Ishikawa (cell line): ENCODE measurements at regions not wholly inside any gene's neighbourhood (a gene's known extent, or its start where the extent isn't known, plus 50 kb on each side); places are given as distances from the start of the nearest gene placed in this dataset.

Experiments used
- CEBPB ChIP-seq: IDR thresholded peaks from 2 replicates; pipeline ENCODE4 v1.6.1; 2012
- CREB1 ChIP-seq: IDR thresholded peaks from 2 replicates; pipeline ENCODE4 v1.6.1; 2012; ENCODE audit warnings: low read depth
- EGR1 ChIP-seq: IDR thresholded peaks from 2 replicates; pipeline ENCODE4 v1.6.1; 2012
- EP300 ChIP-seq: IDR thresholded peaks from 2 replicates; pipeline ENCODE4 v1.6.1; 2012; ENCODE audit warnings: borderline replicate concordance
- FOXM1 ChIP-seq: IDR thresholded peaks from 2 replicates; pipeline ENCODE4 v1.6.1; 2012; ENCODE audit warnings: low read depth, borderline replicate concordance
- MAX ChIP-seq: IDR thresholded peaks from 2 replicates; pipeline ENCODE4 v1.6.1; 2012
- NFIC ChIP-seq: IDR thresholded peaks from 2 replicates; pipeline ENCODE4 v1.6.1; 2012
- RAD21 ChIP-seq: IDR thresholded peaks from 2 replicates; pipeline ENCODE4 v1.6.1; 2012; ENCODE audit warnings: low read depth
- TAF1 ChIP-seq: IDR thresholded peaks from 2 replicates; pipeline ENCODE4 v1.6.1; 2012; ENCODE audit warnings: low read depth, mild to moderate bottlenecking
- TCF12 ChIP-seq: IDR thresholded peaks from 2 replicates; pipeline ENCODE4 v1.6.1; 2012; ENCODE audit warnings: low read depth
- TEAD4 ChIP-seq: IDR thresholded peaks from 2 replicates; pipeline ENCODE4 v1.6.1; 2012
- USF1 ChIP-seq: IDR thresholded peaks from 2 replicates; pipeline ENCODE4 v1.6.1; 2012
- YY1 ChIP-seq: IDR thresholded peaks from 2 replicates; pipeline ENCODE4 v1.6.1; 2012; ENCODE audit warnings: low read depth
- ZBTB7A ChIP-seq: IDR thresholded peaks from 2 replicates; pipeline ENCODE4 v1.6.1; 2012; ENCODE audit warnings: low read depth
- TF ChIP-seq, protein P1 (sequence below): IDR thresholded peaks from 2 replicates; pipeline ENCODE4 v1.6.1; 2012; ENCODE audit warnings: low read depth, mild to moderate bottlenecking

DNA sequence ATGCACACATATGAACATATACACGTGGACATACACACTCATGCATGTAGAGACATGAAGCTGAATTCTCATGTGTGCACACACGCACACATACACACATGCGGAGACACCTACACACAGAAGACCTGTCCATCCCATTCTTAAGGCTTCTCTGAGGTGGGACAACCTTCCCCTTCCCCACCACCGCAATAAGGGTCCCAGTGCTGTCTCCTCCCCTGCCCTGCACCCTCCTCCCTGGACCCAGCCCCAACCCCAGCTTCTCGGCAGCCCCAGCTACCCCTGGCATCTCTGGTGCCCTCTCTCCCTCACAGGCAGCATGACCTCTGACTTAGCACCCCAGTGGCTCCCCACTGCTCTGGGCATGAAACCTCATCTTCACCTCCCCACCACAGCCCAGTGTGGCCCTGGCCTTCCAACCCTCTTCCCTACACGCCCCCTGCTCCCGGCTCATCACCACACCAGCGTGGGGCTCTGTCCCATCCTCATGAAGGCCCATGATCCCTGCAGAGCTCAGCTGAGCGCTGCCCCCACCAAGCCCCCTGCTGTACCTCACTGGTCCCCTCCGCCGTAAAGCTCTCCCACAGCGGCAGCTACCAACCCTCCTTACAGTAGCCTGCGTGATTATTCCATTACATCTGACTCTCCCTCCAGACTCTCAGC, 204.1 kb upstream of the ZNF536 start:
- no peak for TF ChIP-seq RAD21
- no peak for TF ChIP-seq NFIC
- no peak for TF ChIP-seq EGR1
- TF ChIP-seq ZBTB7A: no peak
- TF ChIP-seq TEAD4: no peak

GRCh38 chr19:30168760-30169159, 203.4 kb upstream of the ZNF536 start:
- TF ChIP-seq MAX (no peak), TCF12 (no peak), NFIC (no peak), CEBPB (no peak)

DNA sequence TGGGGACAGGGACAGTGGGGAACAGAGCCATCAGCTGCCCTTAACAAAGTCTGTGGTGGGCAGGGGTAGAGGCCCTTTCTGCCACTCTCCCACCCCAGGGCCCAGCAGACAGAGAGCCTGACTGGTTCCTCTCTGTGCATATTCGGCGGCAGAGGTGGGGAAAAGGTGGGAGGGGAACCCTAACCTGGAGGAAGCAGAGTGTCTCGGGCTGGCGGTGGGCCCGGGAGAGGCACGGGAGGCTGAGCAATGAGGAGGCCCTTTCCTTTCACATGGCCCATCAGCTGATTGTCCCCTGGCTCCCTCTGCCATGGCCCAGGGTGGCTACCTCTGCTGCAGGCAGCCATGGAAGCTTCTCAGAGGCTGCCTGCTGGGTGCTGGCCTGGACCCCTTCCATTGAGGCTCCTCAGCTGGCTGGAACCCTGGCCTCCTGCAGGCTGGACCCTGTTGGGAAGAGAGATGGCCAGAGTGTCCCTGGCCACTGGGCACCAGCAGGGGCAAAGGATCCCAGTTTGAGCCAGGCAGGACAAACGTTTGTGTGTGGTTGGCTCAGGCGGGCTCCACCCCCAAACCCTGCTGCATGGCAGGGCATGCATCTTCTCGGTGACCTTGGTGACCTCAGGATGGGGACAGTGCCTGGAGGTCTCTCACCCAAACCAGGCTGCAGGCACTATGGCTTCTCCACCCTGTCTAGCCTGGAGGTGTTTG, 202.8 kb upstream of the ZNF536 start:
- TF ChIP-seq, protein P1, sequence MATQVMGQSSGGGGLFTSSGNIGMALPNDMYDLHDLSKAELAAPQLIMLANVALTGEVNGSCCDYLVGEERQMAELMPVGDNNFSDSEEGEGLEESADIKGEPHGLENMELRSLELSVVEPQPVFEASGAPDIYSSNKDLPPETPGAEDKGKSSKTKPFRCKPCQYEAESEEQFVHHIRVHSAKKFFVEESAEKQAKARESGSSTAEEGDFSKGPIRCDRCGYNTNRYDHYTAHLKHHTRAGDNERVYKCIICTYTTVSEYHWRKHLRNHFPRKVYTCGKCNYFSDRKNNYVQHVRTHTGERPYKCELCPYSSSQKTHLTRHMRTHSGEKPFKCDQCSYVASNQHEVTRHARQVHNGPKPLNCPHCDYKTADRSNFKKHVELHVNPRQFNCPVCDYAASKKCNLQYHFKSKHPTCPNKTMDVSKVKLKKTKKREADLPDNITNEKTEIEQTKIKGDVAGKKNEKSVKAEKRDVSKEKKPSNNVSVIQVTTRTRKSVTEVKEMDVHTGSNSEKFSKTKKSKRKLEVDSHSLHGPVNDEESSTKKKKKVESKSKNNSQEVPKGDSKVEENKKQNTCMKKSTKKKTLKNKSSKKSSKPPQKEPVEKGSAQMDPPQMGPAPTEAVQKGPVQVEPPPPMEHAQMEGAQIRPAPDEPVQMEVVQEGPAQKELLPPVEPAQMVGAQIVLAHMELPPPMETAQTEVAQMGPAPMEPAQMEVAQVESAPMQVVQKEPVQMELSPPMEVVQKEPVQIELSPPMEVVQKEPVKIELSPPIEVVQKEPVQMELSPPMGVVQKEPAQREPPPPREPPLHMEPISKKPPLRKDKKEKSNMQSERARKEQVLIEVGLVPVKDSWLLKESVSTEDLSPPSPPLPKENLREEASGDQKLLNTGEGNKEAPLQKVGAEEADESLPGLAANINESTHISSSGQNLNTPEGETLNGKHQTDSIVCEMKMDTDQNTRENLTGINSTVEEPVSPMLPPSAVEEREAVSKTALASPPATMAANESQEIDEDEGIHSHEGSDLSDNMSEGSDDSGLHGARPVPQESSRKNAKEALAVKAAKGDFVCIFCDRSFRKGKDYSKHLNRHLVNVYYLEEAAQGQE: no peak
- TF ChIP-seq CREB1: no peak
- no peak for TF ChIP-seq FOXM1
- TF ChIP-seq ZBTB7A: no peak
- no peak for TF ChIP-seq EGR1
- no peak for TF ChIP-seq TAF1
- no peak for TF ChIP-seq RAD21
- no peak for TF ChIP-seq YY1

- TF ChIP-seq RAD21: no peak
- TF ChIP-seq ZBTB7A: no peak
These were observed 202.1 kb upstream of the ZNF536 start for GRCh38 chr19:30170081-30170480.

GRCh38 chr19:30170495-30171137, 201.6 kb upstream of the ZNF536 start:
- TF ChIP-seq TEAD4 (no peak), MAX (no peak), NFIC (no peak), CEBPB (no peak), EGR1 (no peak), ZBTB7A (no peak), RAD21 (no peak), EP300 (no peak), FOXM1 (no peak), YY1 (no peak), USF1 (no peak), TAF1 (no peak), CREB1 (no peak), TCF12 (no peak)
- TF ChIP-seq, protein P1: no peak

- no peak for TF ChIP-seq RAD21
These were observed 201.0 kb upstream of the ZNF536 start for GRCh38 chr19:30171138-30171635.
